ENCODE measurements at regions not wholly inside any gene's neighbourhood (a gene's known extent, or its start where the extent isn't known, plus 50 kb on each side); places are given as distances from the start of the nearest gene placed in this dataset.
"Not testable (repeated sequence)": the region's sequence is repeated elsewhere in the genome, so short reads cannot be mapped to it uniquely, and the experiment has no call there.

DNA sequence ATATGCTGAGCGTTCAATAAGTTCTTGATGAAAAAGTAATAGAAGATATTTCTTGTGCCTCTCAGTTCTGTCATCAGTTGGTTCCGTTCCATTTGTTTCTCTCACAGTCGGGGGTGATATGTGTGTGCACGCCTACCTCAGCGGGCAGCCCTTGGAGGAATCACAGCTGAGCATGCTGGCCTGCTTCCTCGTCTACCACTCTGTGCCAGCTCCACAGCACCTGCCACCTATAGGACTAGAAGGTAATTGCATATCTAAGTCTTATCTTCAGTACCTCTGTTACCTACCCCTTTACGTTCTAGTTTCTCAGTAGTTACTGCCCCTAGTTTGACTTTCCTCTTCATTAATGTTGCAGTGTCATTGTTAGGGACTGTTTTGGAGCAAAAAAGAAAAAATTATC, 171.7 kb upstream of the PLGLB1 start:
- TF ChIP-seq POLR2A (IDR thresholded peaks at IDR 0.05) = not testable (repeated sequence)
- TF ChIP-seq, protein P1, sequence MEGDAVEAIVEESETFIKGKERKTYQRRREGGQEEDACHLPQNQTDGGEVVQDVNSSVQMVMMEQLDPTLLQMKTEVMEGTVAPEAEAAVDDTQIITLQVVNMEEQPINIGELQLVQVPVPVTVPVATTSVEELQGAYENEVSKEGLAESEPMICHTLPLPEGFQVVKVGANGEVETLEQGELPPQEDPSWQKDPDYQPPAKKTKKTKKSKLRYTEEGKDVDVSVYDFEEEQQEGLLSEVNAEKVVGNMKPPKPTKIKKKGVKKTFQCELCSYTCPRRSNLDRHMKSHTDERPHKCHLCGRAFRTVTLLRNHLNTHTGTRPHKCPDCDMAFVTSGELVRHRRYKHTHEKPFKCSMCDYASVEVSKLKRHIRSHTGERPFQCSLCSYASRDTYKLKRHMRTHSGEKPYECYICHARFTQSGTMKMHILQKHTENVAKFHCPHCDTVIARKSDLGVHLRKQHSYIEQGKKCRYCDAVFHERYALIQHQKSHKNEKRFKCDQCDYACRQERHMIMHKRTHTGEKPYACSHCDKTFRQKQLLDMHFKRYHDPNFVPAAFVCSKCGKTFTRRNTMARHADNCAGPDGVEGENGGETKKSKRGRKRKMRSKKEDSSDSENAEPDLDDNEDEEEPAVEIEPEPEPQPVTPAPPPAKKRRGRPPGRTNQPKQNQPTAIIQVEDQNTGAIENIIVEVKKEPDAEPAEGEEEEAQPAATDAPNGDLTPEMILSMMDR (IDR thresholded peaks at IDR 0.05) = not testable (repeated sequence)
